IMR-90 (cell line): ENCODE measurements at regions not wholly inside any gene's neighbourhood (a gene's known extent, or its start where the extent isn't known, plus 50 kb on each side); places are given as distances from the start of the nearest gene placed in this dataset.

Experiments
- ATAC-seq: fragments of 200-7000 bp; cut with Tn5 transposase; 2 replicates; pipeline ENCODE4 v1.9.1; 2020; ENCODE audit warnings: low read depth, mild to moderate bottlenecking, moderate library complexity
- BruUV-seq: library from RNA; stranded (reverse); fragments of 400-500 nt; replicated peaks from 2 replicates; lab custom pipeline; 2021; lab: Mats Ljungman, UMichigan
- CTCF ChIA-PET: fragments of 300-600 bp; formaldehyde crosslinking; extraction: SDS; loops from one replicate; lab custom pipeline; 2021; ENCODE audit warnings: antibody characterized with exemption; lab: Yijun Ruan, JAX
- POLR2A ChIA-PET: fragments of 300-600 bp; sonication (Branson Sonifier 250); formaldehyde crosslinking; loops from one replicate; lab custom pipeline; 2022; ENCODE audit warnings: antibody characterized with exemption; ENCODE audit not compliant: unreplicated experiment; lab: Charles Lee
- DNase-seq: peaks from one replicate; pipeline ENCODE4 v3.0.0; 2013
- H2AFZ ChIP-seq: replicated peaks from 2 replicates; pipeline ENCODE3; 2013; ENCODE audit warnings: low read length, mild to moderate bottlenecking; ENCODE audit not compliant: poor library complexity
- H2AK5ac ChIP-seq: 2 replicates; pipeline ENCODE4 v1.6.1; 2013; ENCODE audit warnings: low read depth, low read length, inconsistent platforms
- H2AK9ac ChIP-seq: replicated peaks from 2 replicates; pipeline ENCODE3; 2013; ENCODE audit warnings: mild to moderate bottlenecking, low read depth, low read length, moderate library complexity; ENCODE audit not compliant: poor library complexity
- H2BK120ac ChIP-seq: 2 replicates; pipeline ENCODE4 v1.6.1; 2013; ENCODE audit warnings: low read depth, low read length, inconsistent platforms
- H2BK15ac ChIP-seq: 3 replicates; pipeline ENCODE4 v1.6.1; 2013; ENCODE audit warnings: low read depth, low read length, inconsistent platforms
- H2BK20ac ChIP-seq: 2 replicates; pipeline ENCODE4 v1.6.1; 2013; ENCODE audit warnings: low read depth, mild to moderate bottlenecking, inconsistent platforms, low read length, moderate library complexity
- H2BK5ac ChIP-seq: 2 replicates; pipeline ENCODE4 v1.6.1; 2013; ENCODE audit warnings: mild to moderate bottlenecking, low read depth, low read length, inconsistent platforms; ENCODE audit not compliant: poor library complexity, severe bottlenecking
- H3K14ac ChIP-seq: replicated peaks from 2 replicates; pipeline ENCODE4 v1.6.1; 2013; ENCODE audit warnings: low read depth, low read length, inconsistent platforms
- H3K18ac ChIP-seq: 2 replicates; pipeline ENCODE4 v1.6.1; 2013; ENCODE audit warnings: low read depth, low read length, control low read depth
- H3K23ac ChIP-seq: 2 replicates; pipeline ENCODE4 v1.6.1; 2013; ENCODE audit warnings: low read depth, low read length, inconsistent platforms
- H3K27ac ChIP-seq: 2 replicates; pipeline ENCODE4 v1.5.1; 2013; ENCODE audit warnings: mild to moderate bottlenecking, control low read depth, low read length; ENCODE audit not compliant: insufficient read depth
- H3K27me3 ChIP-seq: 2 replicates; pipeline ENCODE4 v1.6.1; 2013; ENCODE audit warnings: low read length; ENCODE audit not compliant: control insufficient read depth, insufficient read depth
- H3K36me3 ChIP-seq: 2 replicates; pipeline ENCODE4 v1.6.1; 2013; ENCODE audit warnings: low read length, mixed read lengths; ENCODE audit not compliant: control insufficient read depth, insufficient read depth
- H3K4ac ChIP-seq: 2 replicates; pipeline ENCODE4 v1.6.1; 2013; ENCODE audit warnings: low read depth, low read length, inconsistent platforms
- H3K4me1 ChIP-seq: 2 replicates; pipeline ENCODE4 v1.6.1; 2013; ENCODE audit warnings: low read length, mixed read lengths; ENCODE audit not compliant: control insufficient read depth, insufficient read depth
- H3K4me2 ChIP-seq: 2 replicates; pipeline ENCODE4 v1.6.1; 2013; ENCODE audit warnings: low read depth, mild to moderate bottlenecking, control low read depth, low read length, moderate library complexity
- H3K4me3 ChIP-seq: 2 replicates; pipeline ENCODE4 v1.5.1; 2013; ENCODE audit warnings: low read depth, mild to moderate bottlenecking, control low read depth, low read length, moderate library complexity; ENCODE audit not compliant: insufficient read depth
- H3K56ac ChIP-seq: 2 replicates; pipeline ENCODE4 v1.6.1; 2013; ENCODE audit warnings: low read length, inconsistent platforms; ENCODE audit not compliant: insufficient read depth; ENCODE audit errors: extremely low read depth
- H3K79me1 ChIP-seq, 2 experiments: 2 replicates each; pipeline ENCODE4 v1.6.1; 2013; ENCODE audit warnings: low read length in 2 of 2, inconsistent platforms in 1 of 2, low read depth in 1 of 2
- H3K9ac ChIP-seq: 2 replicates; pipeline ENCODE4 v1.6.1; 2013; ENCODE audit warnings: low read depth, low read length, control low read depth
- H3K9me1 ChIP-seq: 2 replicates; pipeline ENCODE4 v1.6.1; 2013; ENCODE audit warnings: low read length, inconsistent platforms; ENCODE audit not compliant: insufficient read depth
- H3K9me3 ChIP-seq: 2 replicates; pipeline ENCODE4 v1.6.1; 2013; ENCODE audit warnings: low read length; ENCODE audit not compliant: control insufficient read depth, insufficient read depth
- H4K20me1 ChIP-seq: 2 replicates; pipeline ENCODE4 v1.6.1; 2013; ENCODE audit warnings: low read length, inconsistent platforms; ENCODE audit not compliant: insufficient read depth
- H4K5ac ChIP-seq: 2 replicates; pipeline ENCODE4 v1.6.1; 2013; ENCODE audit warnings: mild to moderate bottlenecking, low read depth, low read length, control low read depth
- H4K8ac ChIP-seq, 2 experiments: 2 replicates each; pipeline ENCODE4 v1.6.1; 2013; ENCODE audit warnings: low read depth in 2 of 2, low read length in 2 of 2, control low read depth in 1 of 2, inconsistent platforms in 1 of 2
- H4K91ac ChIP-seq: 2 replicates; pipeline ENCODE4 v1.6.1; 2013; ENCODE audit warnings: low read depth, low read length, inconsistent platforms; ENCODE audit not compliant: insufficient read depth
- BHLHE40 ChIP-seq: fragments of 150-350 bp; IDR thresholded peaks from 2 replicates; pipeline ENCODE4 v1.6.1; 2016; ENCODE audit warnings: mild to moderate bottlenecking, low read depth, low read length
- CEBPB ChIP-seq: IDR thresholded peaks from 2 replicates; pipeline ENCODE4 v1.6.1; 2012; ENCODE audit warnings: low read depth, low read length, improper control_type of control experiment
- CHD1 ChIP-seq: IDR thresholded peaks from 2 replicates; pipeline ENCODE4 v1.6.1; 2012; ENCODE audit warnings: low read depth, low read length, improper control_type of control experiment
- CTCF ChIP-seq: conservative IDR thresholded peaks from 2 replicates; pipeline ENCODE4 v1.5.1; 2012; ENCODE audit warnings: mild to moderate bottlenecking, low read depth, low read length, improper control_type of control experiment
- ELK1 ChIP-seq: fragments of 150-350 bp; IDR thresholded peaks from 2 replicates; pipeline ENCODE4 v1.6.1; 2016; ENCODE audit warnings: low read depth, mild to moderate bottlenecking, low read length, moderate library complexity, borderline replicate concordance
- MAFK ChIP-seq: IDR thresholded peaks from 2 replicates; pipeline ENCODE4 v1.6.1; 2012; ENCODE audit warnings: low read depth, low read length, improper control_type of control experiment
- MAZ ChIP-seq: IDR thresholded peaks from 2 replicates; pipeline ENCODE4 v1.6.1; 2012; ENCODE audit warnings: low read depth, mild to moderate bottlenecking, low read length, improper control_type of control experiment, moderate library complexity, borderline replicate concordance
- NFE2L2 ChIP-seq: fragments of 150-350 bp; IDR thresholded peaks from 2 replicates; pipeline ENCODE4 v1.6.1; 2016; ENCODE audit warnings: low read depth, mild to moderate bottlenecking, low read length
- POLR2A ChIP-seq: IDR thresholded peaks from 2 replicates; pipeline ENCODE4 v1.6.1; 2012; ENCODE audit warnings: mild to moderate bottlenecking, low read depth, low read length
- RAD21 ChIP-seq: IDR thresholded peaks from 2 replicates; pipeline ENCODE4 v1.6.1; 2012; ENCODE audit warnings: low read length, improper control_type of control experiment
- RCOR1 ChIP-seq: IDR thresholded peaks from 2 replicates; pipeline ENCODE4 v1.6.1; 2012; ENCODE audit warnings: mild to moderate bottlenecking, low read length, improper control_type of control experiment; ENCODE audit not compliant: insufficient replicate concordance
- SMC3 ChIP-seq: fragments of 150-350 bp; IDR thresholded peaks from 2 replicates; pipeline ENCODE4 v1.6.1; 2016; ENCODE audit warnings: low read depth, mild to moderate bottlenecking, antibody characterized with exemption, low read length, moderate library complexity
- USF2 ChIP-seq: fragments of 150-350 bp; IDR thresholded peaks from 2 replicates; pipeline ENCODE4 v1.6.1; 2017; ENCODE audit warnings: mild to moderate bottlenecking, antibody characterized with exemption, low read length, low read depth
- WGBS, 2 experiments: methylation state at CpG; one replicate each; pipeline versions ENCODE4 v1.1.5 to v1.1.7; 2013; ENCODE audit warnings: missing lambda C conversion rate in 2 of 2; ENCODE audit not compliant: insufficient read length in 1 of 2; ENCODE audit errors: extremely low coverage in 2 of 2; 5-methylcytosine and 5-hydroxymethylcytosine counted together
- dilution Hi-C: fragments of 300-500 bp; cut with HindIII; formaldehyde crosslinking; loops from one replicate; pipeline ENCODE4 v1.14.3; 2018; ENCODE audit warnings: low sequenced_read_pairs; ENCODE audit not compliant: unreplicated experiment
- in situ Hi-C: fragments of 300-500 bp; cut with MboI; formaldehyde crosslinking; loops from 3 replicates; pipeline ENCODE4 v1.14.3; 2019; ENCODE audit warnings: low sequenced_read_pairs, inconsistent platforms, mixed read lengths
- intact Hi-C: fragments of 100-400 bp; cut with micrococcal nuclease; formaldehyde crosslinking; loops from 2 replicates; pipeline ENCODE4 v1.10.0; 2022

- no peak overlapping the region for H3K4ac ChIP-seq
- intact Hi-C loops (no loop called here), in situ Hi-C loops (no loop called here), dilution Hi-C loops (no loop called here)
- no peak overlapping the region for H3K56ac ChIP-seq
- no peak overlapping the region for H2BK20ac ChIP-seq
- no peak overlapping the region for H2AK9ac ChIP-seq
- TF ChIP-seq ELK1 (no peak), RCOR1 (no peak), RAD21 (no peak), CEBPB (no peak), MAZ (no peak), POLR2A (no peak), NFE2L2 (no peak), SMC3 (no peak), USF2 (no peak), CTCF (no peak), BHLHE40 (no peak), CHD1 (no peak), MAFK (no peak)
- no peak for ATAC-seq
- H2AFZ ChIP-seq = no peak overlapping the region
- no peak overlapping the region for H4K8ac ChIP-seq
- H3K27ac ChIP-seq = no peak overlapping the region
- H3K4me2 ChIP-seq = no peak overlapping the region
- no peak overlapping the region for H4K5ac ChIP-seq
- 100% methylated on average over 1 of the region's 1 CpG; no CpG with 5 or more reads in 1 of the 2 experiments for WGBS, 2 experiments
- H3K79me1 ChIP-seq = peaks cover 2 to 9% of the 10 kb centered on the region in 2 experiments; a peak in 1 of 4 replicates
- no peaks in the 10 kb centered on the region for H3K36me3 ChIP-seq
- BruUV-seq = no TSS peak
- H3K4me3 ChIP-seq = no peak overlapping the region
- H3K9ac ChIP-seq = no peak overlapping the region
- H2BK5ac ChIP-seq = no peak overlapping the region
- H3K14ac ChIP-seq = no peak overlapping the region
- H3K4me1 ChIP-seq = no peaks in the 10 kb centered on the region
- ChIA-PET POLR2A (no interaction called here), CTCF (no interaction called here)
- H3K27me3 ChIP-seq = no peaks in the 10 kb centered on the region
- no peak overlapping the region for H2BK120ac ChIP-seq
- no peak overlapping the region for H4K91ac ChIP-seq
- H4K20me1 ChIP-seq = no peaks in the 10 kb centered on the region
- H3K9me3 ChIP-seq = no peaks in the 10 kb centered on the region
- no peak overlapping the region for H2AK5ac ChIP-seq
- H2BK15ac ChIP-seq = no peak overlapping the region
- no peaks in the 10 kb centered on the region for H3K9me1 ChIP-seq
- no peak for DNase-seq
- no peak overlapping the region for H3K23ac ChIP-seq
- H3K18ac ChIP-seq = no peak overlapping the region
These were observed 546.3 kb upstream of the NETO1 start for GRCh38 chr18:73414069-73414468.
